ENCODE measurements at regions not wholly inside any gene's neighbourhood (a gene's known extent, or its start where the extent isn't known, plus 50 kb on each side); places are given as distances from the start of the nearest gene placed in this dataset.

GRCh38 chr11:119903821-119904220 lies 174.8 kb upstream of the NECTIN1 start:
- in situ Hi-C loops (cut with MboI) (no loop called here), intact Hi-C loops (cut with micrococcal nuclease; ENCODE audit: unreplicated experiment) (no loop called here)
- H3K36me3 ChIP-seq (ENCODE audit: control insufficient read depth in 2 of 2, insufficient read depth in 2 of 2, low read length in 1 of 2), result no peaks in the 10 kb centered on the region
- no peak overlapping the region for H3K4me3 ChIP-seq
- no peak overlapping the region for H3K9ac ChIP-seq (ENCODE audit: control insufficient read depth, insufficient read depth, low read length)
- no peaks in the 10 kb centered on the region for H3K79me2 ChIP-seq (ENCODE audit: control insufficient read depth, insufficient read depth, low read length)
- no peak overlapping the region for H3K27ac ChIP-seq (ENCODE audit: control insufficient read depth, insufficient read depth)
- DNase-seq (ENCODE audit: low read depth, low spot score), result no peak
- no peaks in the 10 kb centered on the region; a peak in 2 of 4 replicates for H3K27me3 ChIP-seq (replicated peaks in 1 of 2; ENCODE audit: control insufficient read depth in 2 of 2, insufficient read depth in 2 of 2, low read length in 1 of 2)
- ChIA-PET POLR2A (no interaction called here), RAD21 (ENCODE audit: unreplicated experiment) (no interaction called here), SMC1A (ENCODE audit: uncharacterized antibody, unreplicated experiment) (no interaction called here), CTCF (no interaction called here)
- H4K20me1 ChIP-seq (ENCODE audit: control insufficient read depth, insufficient read depth), result no peaks in the 10 kb centered on the region; the same call in 1 of the 2 replicates
- TF ChIP-seq SMAD1 (IDR thresholded peaks at IDR 0.05; ENCODE audit: low read depth, partially characterized antibody) (no peak), BACH1 (IDR thresholded peaks at IDR 0.05; ENCODE audit: borderline replicate concordance) (no peak), ATF3 (IDR thresholded peaks at IDR 0.05; ENCODE audit: borderline replicate concordance, extremely low read depth, low read depth, low read length) (no peak), BCL11A (IDR thresholded peaks at IDR 0.05; ENCODE audit: low read depth, low read length) (no peak), EED (IDR thresholded peaks at IDR 0.05; ENCODE audit: low read depth) (no peak), MYC (IDR thresholded peaks at IDR 0.05; ENCODE audit: insufficient read depth, insufficient read length, insufficient replicate concordance, low read length, severe bottlenecking) (no peak), SMARCA5 (IDR thresholded peaks at IDR 0.05) (no peak), LARP7 (IDR thresholded peaks at IDR 0.05) (no peak), SREBF2 (IDR thresholded peaks at IDR 0.05; ENCODE audit: low read length) (no peak), IRF4 (IDR thresholded peaks at IDR 0.05; ENCODE audit: low read depth, low read length) (no peak)
- TF ChIP-seq, protein P1, sequence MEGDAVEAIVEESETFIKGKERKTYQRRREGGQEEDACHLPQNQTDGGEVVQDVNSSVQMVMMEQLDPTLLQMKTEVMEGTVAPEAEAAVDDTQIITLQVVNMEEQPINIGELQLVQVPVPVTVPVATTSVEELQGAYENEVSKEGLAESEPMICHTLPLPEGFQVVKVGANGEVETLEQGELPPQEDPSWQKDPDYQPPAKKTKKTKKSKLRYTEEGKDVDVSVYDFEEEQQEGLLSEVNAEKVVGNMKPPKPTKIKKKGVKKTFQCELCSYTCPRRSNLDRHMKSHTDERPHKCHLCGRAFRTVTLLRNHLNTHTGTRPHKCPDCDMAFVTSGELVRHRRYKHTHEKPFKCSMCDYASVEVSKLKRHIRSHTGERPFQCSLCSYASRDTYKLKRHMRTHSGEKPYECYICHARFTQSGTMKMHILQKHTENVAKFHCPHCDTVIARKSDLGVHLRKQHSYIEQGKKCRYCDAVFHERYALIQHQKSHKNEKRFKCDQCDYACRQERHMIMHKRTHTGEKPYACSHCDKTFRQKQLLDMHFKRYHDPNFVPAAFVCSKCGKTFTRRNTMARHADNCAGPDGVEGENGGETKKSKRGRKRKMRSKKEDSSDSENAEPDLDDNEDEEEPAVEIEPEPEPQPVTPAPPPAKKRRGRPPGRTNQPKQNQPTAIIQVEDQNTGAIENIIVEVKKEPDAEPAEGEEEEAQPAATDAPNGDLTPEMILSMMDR (IDR thresholded peaks at IDR 0.05 in 2 of 3, conservative IDR thresholded peaks at IDR 0.05 in 1 of 3; ENCODE audit: control insufficient read depth in 2 of 3, extremely low read depth in 1 of 3, insufficient read depth in 1 of 3, low read depth in 3 of 3, low read length in 3 of 3), result no peak
- TF ChIP-seq, protein P2, sequence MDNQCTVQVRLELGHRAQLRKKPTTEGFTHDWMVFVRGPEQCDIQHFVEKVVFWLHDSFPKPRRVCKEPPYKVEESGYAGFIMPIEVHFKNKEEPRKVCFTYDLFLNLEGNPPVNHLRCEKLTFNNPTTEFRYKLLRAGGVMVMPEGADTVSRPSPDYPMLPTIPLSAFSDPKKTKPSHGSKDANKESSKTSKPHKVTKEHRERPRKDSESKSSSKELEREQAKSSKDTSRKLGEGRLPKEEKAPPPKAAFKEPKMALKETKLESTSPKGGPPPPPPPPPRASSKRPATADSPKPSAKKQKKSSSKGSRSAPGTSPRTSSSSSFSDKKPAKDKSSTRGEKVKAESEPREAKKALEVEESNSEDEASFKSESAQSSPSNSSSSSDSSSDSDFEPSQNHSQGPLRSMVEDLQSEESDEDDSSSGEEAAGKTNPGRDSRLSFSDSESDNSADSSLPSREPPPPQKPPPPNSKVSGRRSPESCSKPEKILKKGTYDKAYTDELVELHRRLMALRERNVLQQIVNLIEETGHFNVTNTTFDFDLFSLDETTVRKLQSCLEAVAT (IDR thresholded peaks at IDR 0.05), result no peak
- ATAC-seq, result no peak
- 58% methylated on average over 8 of the region's 8 CpGs for WGBS (ENCODE audit: insufficient coverage, insufficient replicate concordance, low lambda C conversion rate, missing lambda C conversion rate)
- BruUV-seq (replicated peaks), result no TSS peak
- FAIRE-seq, result no peak
- H3K9me3 ChIP-seq (replicated peaks; ENCODE audit: control insufficient read depth, insufficient read depth, low read length), result no peaks in the 10 kb centered on the region
- no peak overlapping the region for H2AFZ ChIP-seq (ENCODE audit: control insufficient read depth, low read depth, low read length)
- no peak overlapping the region for H3K4me2 ChIP-seq (ENCODE audit: control insufficient read depth, insufficient read depth)
- H3K4me1 ChIP-seq (ENCODE audit: control insufficient read depth, insufficient read depth, low read length), result no peaks in the 10 kb centered on the region
